GM18519 (cell line): ENCODE measurements at regions not wholly inside any gene's neighbourhood (a gene's known extent, or its start where the extent isn't known, plus 50 kb on each side); places are given as distances from the start of the nearest gene placed in this dataset.

Experiments
- ATAC-seq: cut with Tn5 transposase; IDR thresholded peaks from one replicate; pipeline ENCODE4 v1.9.1; 2021; ENCODE audit warnings: mild to moderate bottlenecking, moderate library complexity; ENCODE audit not compliant: unreplicated experiment, low FRiP score

DNA sequence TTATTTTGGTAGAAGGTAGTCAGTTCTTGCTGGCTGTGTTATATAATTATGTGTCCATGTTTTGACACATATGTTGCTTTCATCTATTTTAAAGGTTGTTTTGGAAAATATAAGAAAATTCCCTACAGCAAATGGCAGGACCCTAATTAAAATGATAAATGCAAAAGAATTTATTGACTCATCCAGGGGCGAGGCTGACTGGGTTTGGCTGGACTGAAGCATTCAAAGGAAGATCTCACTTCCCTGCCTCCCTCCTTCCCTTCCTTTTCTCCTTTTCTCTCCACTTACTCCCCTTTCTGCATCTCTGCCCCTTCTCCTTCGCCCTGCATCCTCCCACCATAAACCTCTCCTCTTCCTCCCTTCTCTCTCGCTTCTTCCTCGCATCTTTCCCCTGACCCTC is 129.6 kb downstream of the SNAPC1 start:
- no peak for ATAC-seq

DNA sequence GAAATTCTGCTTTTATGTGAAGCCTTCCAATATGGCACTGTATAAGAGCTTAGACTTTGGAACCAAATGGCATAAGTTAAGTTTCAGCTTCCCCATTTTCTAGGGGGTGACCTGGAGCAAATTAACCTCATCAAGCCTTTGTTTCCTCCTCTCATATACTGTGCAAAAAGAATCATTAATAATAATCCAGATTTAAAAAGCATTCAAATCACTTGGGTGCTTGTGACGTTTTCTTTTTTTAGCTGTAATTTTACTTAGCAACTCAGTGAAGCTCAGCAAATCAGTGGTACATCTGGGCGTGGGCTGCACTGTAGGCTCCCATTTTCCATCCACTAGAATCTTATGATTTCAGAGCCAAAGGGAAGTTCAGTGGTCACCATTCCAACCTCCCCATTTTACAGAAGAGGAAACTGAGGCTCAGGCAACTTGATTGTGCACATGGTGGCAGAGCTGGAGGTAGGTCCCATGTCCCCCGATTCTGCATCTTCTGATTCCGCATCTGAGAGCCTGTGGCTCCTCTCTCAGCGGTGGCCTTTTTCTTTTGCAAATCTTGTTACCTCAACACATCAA is 131.2 kb downstream of the SNAPC1 start:
- ATAC-seq, result no peak

DNA sequence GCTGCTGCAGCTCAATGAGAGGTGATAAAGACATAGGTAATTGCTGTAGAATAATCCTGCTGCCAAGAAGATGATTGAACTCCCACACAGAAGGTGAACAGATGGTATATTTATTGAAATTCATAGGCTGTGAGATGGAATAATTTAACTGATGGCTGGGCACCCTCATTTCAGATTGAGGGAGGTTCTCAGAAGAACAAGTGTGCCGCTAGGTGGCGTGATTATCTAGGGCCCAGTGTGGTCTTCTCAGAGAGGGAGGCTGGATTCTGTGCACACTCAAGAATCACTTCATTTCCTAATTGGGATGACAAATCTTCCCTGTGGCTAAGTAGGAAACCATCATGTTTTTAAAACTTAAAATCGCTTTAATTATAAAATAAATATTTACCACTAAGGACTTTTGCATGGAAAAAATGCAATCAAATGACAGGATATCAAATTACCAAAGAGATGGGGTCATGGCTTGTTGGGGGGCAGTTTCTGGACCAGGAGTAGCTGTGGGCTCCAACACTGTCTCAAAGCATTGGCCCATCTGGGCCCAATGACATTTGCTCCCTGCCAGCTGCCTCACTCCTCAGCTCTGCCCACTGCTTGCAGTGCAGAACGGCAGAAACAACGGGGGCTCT is 132.3 kb downstream of the SNAPC1 start:
- ATAC-seq, result no peak

DNA sequence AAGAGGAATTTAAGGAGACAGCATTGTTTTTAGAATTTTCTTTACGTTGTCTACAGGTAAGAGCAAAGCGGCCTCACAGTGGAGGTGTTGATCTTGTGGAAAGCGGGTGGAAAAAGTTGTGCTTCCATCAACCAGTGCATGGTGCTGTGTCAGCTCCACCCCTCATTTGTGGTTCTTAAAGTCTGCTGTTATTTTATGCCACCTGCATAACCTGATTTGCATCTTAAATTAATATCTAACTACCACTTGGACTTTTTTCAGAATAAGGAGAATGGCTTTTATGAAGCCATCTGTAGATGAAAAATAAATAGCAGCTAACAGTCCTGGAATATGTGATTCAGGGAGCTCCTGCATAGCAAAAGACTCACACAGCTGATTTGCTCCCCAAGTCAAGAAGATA is 135.1 kb downstream of the SNAPC1 start:
- ATAC-seq, result no peak

DNA sequence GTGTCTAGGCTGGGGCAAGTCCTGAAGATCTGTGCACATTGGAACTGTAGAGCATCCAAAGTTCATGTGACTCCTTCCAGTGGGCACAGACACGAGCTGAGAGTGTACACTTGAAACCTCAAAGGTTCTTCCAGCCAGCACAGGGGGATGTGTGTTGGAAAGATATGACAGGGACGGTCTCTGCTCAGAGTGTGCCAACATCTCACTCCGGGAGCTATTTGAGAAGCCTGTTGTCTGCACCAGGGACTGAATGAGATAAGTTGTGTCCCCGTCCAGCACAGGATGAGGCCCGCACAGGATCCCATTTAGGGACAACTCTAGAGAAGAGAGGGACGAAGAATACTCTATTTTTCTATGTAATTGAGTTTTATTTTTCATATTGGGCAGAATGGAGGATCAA is 136.3 kb downstream of the SNAPC1 start:
- no peak for ATAC-seq

DNA sequence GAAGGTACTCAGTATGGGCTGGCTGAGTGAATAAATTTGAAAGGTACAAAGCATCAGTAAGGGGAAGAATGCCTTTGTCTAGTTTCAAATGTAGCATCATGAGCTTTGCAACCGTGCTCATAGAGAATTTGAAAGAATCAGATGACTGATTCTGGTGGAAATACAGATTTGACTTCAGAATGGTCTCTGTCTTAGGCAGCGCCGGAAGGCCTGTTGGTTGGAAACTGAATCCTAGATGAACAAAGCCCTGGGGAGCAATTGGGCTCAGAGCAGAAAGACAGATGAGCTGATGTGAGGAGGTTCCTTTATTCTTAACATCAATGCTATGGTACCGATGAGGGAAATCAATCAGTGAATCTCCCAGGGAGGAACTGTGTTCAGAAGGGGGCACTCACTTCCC is 137.3 kb downstream of the SNAPC1 start:
- ATAC-seq, result no peak

DNA sequence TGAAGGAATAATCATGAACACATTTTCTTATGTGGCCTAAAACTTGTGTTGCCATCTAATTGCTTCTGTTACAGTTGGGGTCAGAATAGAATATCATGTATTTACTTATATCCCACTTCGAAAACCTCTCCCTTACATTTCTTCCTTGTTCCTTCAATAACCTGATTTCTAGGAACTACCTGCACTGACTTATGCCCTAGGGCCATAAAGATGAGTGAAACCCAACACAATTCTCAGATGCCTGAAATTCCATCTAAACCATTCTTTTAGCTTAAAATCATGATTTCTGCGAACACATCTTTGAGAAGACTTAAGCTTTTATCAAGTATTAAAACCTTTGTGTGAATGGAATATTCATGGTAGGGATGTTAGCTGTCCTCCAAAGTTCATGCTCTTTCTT is 142.7 kb downstream of the SNAPC1 start:
- ATAC-seq, result no peak

DNA sequence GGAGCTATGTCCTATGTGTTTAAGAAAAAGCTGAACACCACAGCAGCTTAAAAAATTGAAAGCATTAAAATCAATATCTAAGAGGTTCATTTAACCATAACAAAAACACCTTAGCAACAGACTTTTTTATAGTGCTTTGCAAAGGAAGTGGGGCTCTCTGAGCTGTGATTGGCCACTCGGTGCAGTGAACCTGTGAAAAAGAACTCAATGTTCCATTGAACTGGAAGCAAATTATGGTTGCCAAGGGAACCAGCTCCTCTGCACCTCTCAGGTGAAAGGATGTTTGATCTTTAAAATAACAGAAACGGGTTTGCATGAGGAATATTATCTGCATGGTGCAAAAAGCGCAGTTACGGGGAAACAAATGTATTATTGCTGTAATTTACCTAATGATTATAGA is 149.4 kb downstream of the SNAPC1 start:
- no peak for ATAC-seq

DNA sequence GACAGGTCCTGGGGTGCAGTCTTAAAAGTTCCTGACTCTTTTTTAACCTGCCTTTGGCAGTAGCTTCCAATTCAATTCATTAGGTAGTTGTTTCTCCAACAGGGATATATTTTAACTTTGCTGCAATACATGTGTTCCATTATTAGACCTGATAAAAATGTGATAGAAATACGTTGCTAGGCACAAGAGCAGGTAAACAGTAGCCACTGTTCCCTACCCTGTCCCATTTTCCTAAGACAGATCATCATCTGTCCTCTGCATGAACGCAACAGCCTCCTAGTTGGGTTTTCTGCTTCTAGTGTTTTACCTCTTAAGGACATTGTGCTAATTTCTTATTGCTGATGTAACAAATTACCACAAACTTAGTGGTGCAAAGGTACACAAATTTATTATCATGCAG is 156.8 kb downstream of the SNAPC1 start:
- no peak for ATAC-seq

DNA sequence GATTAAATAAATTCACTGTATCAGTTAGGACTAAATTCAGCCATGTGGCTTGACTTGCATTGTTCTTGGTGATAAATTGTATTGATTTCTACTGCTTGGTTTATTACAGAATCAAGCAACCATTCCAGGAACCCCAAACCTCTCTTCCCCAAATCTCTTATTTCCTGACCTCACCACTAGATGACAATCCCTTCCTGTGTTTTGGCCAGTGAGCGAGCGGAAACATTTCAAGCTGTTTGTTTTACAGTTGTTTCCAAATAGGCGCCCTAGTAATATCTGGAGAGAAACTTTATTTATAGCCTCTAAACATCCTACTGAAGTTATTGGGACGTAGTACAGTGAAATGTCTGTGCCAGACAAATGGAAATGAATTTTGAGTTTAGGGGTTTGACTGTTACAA is 161.1 kb downstream of the SNAPC1 start:
- ATAC-seq, result no peak

DNA sequence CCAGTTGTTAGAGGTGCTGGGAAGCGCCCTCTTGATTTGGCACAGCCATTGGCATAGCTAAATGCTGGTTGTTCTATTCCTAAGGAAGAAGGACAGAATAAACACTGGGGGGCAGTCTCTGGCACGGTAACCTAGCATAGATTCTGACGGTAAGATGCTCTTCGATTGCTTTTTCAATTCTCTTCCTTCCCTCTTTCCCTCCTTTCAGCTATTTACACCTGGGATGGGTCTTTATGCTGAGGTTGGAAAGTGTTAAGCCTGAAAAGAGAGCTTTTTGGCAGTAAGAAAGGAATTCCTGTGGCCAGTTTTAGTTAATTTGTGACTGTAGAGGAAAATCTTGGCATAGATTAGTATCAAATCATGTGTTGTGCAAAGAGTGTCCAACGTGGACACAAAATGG is 162.8 kb downstream of the SNAPC1 start:
- no peak for ATAC-seq

DNA sequence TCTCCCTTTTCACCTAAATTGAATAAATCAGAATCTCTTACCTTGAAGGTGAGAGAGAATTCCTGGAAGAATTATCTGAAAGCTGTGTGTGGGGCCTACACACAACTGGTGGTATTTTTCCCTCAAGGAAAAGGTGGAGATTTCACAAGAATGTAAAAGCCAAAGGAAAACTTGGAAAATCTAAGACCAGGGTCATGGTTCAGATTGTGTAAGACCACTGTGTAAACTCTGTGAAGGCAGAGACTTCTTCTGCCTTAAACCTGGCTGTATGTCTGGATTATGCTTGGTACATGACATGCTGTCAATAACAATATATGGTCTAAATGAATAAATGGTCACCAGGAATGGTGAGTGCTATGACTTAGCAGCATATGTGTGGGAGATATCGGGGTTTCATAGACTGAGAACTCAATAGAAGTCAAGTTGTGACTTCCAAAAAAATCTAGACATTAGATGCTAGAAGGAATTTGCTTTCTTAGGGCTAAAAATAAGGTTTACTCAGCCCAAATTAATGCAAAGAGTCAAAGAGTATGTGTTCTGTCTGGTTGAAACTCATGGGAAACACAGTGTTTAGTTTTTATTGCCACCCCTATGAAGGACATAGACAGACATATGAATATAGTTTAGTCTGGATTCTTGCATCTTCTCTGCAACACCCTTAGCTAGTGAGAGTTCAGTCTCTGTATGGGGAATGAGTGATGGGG is 163.7 kb downstream of the SNAPC1 start:
- no peak for ATAC-seq

DNA sequence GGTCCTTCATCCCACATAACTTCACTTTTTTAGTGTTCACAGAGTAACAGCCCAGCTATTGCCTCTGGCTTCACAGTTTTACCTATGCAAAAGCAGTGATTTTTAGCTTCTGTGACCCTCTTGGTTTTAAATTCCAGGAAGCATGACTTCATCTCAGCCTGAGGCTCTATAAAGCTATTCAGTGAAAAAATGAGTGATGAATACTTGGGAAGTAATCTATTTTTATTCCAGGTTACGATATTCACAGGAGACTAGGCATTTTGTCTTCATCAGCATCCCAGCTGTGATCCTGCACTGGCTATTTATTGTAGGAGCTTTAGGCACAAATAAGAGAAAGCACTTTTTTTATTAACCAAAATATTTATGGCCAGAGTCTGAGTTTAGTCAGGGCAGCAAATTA is 164.8 kb downstream of the SNAPC1 start:
- ATAC-seq, result no peak

DNA sequence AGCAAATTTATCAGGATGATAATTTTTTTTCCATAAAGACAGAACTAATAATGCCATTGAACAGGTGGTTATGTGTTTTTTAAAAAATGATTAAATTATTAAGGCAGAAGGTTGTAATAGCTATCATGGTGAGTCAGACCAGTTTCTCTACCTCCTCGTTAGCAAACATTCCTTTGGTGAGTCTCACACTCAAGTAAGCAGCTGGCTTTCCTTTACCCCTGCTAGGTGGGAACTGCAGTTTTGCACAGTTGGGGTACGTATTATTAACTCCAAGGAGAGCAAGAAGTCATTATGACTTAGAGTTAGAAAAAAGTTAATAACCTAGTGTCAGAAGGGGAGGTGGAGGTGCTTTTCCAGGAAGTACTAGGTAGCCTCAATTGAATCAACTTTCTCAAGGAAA is 165.3 kb downstream of the SNAPC1 start:
- ATAC-seq, result no peak

DNA sequence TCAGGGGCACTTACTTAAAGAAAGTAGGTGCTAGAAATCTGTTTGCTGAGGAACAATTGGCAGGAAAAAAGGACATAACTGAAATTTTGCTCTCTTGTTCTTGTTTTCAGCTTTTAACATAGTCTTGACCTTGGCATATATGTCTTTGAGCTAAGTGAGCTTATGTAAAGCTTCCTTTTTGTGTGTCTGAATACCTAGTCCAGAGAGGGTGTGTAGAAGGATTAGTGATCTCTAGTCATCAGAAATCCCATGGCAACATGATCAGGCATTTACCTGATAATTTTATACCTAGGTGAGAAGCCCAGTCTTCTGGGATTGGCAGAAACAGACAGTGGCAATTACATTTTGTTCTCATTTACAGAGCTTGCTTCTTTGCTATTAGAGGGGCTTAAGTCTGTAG is 166.1 kb downstream of the SNAPC1 start:
- no peak for ATAC-seq

DNA sequence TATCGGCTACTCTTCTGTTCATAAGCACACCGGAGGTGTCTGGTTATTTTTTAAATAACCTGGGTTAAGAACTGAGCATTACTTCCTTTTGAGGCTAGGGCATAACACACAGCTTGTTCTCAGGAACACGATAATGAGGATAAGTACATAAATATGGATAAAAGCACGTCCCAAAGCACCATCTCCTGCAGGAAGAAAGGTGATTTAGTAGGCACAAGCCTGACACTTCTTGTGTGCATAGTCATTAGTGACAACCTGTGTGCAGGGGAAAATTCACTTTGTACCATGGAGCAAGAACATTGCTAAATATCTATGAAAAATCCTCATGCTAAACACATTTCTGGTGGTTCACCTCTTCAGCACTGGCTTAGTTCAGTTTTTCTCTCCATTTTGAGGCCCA is 166.5 kb downstream of the SNAPC1 start:
- no peak for ATAC-seq

DNA sequence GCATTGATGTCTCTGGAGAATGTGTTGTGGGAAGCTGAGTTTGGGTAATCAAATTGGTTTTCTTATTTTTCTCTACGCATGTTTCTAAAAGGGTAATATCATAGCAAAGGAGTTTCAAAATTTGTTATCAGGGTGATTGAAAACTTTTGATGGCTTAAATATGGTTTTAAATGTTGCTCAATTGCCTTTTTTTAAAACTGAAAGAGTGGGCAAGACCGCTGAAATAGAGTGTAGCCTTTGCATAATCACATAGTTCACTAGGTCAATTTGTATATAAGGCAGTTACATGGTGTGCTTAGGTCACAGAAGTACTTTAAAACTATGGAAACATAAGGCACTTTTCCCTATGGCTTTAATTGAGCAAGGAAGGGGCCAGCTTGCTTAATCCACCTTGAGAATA is 167.4 kb downstream of the SNAPC1 start:
- ATAC-seq, result no peak

DNA sequence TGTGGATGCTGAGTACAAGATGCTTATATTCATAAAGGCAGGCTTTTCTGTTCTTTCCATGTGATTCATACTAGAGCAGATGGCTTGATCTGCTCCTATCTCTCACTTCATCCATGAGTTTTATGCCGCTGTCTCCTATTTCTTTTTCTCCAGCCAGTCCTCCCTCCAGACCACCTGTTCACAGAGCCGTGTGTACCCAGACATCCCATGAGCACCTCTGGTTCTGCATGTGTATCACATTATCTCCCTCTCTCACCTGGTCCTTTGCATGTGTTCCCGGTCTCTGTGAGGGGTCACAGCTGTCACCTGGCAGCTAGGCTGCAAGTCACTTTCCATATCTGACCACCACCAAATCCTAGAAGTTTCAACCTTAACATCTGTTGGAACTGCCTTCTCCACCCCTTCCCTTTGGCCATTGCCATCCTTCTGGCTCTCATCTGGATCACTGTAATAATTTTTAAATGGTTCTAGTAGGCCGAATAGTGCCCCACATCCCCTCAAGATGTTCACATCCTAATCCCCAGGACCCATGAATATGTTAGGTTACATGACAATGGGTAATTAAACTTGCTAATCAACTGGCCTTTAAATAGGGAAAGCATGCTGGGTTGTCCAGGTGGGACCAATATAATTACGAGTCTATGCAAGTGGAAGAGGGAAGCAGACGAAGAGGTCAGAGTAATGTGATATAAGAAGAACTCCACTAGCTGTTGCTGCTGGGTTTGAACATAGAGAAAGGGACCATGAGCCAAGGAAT is 168.1 kb downstream of the SNAPC1 start:
- ATAC-seq, result no peak

DNA sequence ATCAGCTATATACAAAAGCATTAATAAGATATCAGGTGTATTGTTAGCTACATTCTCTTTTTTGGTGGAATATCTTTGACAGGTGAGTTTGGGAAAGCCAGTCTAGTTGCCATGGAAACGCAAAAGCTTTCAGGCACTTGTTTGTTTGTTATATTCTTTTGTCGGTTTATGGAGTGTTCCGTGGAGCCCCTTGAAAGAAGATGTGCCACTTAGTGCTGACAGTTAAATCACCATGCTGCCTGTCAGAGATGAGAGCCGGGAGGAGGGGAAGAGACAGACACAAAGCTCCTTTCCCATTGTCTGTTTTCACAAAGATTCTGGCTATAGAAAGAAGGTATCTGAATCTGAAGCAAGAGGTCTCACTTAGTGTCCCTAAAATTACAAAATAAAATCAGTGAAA is 170.8 kb downstream of the SNAPC1 start:
- no peak for ATAC-seq

DNA sequence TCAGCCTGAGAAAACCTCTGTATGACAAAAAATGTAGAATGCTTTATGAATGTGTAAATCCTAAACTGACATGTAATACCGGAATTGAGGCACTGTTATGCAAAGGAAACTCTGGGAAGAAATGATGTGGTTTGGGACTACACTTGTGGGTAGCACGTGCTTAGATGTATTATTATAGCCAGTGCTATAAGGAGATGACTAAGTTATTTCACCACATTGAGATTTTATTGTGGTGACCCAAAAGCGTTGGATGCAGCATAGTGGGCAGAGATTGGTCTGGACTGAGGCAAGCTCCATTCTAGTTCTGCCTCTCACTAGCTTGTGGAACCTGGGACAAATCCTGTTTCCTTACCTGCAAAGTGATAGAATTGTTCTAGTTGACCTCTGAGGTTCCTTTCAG is 172.2 kb downstream of the SNAPC1 start:
- no peak for ATAC-seq

DNA sequence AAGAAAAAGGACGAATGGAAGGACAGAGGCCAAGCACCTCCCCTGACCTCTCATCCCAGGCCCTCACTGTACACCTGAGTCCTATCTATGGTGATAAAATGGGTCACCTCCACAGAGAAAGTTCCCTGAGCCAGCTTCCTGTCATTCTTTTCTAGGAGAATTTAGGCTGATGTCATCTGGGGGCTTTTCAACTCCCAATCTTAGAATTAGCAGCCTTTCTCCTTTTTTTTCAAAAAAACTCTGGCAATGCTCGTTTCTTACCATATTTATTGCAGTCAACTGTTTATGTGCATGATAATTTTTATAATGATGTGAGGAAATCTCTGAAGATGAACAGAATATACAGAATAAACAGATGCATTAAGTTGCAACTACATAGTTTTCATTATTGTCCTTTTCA is 177.6 kb downstream of the SNAPC1 start:
- ATAC-seq, result no peak
